ENCODE measurements at regions not wholly inside any gene's neighbourhood (a gene's known extent, or its start where the extent isn't known, plus 50 kb on each side); places are given as distances from the start of the nearest gene placed in this dataset.
"Not testable (repeated sequence)": the region's sequence is repeated elsewhere in the genome, so short reads cannot be mapped to it uniquely, and the experiment has no call there.

GRCh38 chr4:187617113-187617512 is 378.5 kb upstream of the ZFP42 start:
- DNase-seq: no peak

- DNase-seq: no peak
Measured at GRCh38 chr4:187618701-187619281, 376.8 kb upstream of the ZFP42 start.

- DNase-seq: no peak
Measured at GRCh38 chr4:187619319-187619718, 376.3 kb upstream of the ZFP42 start.

GRCh38 chr4:187632260-187632995 is 363.1 kb upstream of the ZFP42 start:
- no peak for DNase-seq

GRCh38 chr4:187633245-187633644 is 362.3 kb upstream of the ZFP42 start:
- DNase-seq: no peak

- DNase-seq: no peak
Measured at GRCh38 chr4:187656959-187657358, 338.6 kb upstream of the ZFP42 start.

- no peak for DNase-seq
Measured at GRCh38 chr4:187663076-187663475, 332.5 kb upstream of the ZFP42 start.

- DNase-seq: no peak
Measured at GRCh38 chr4:187664011-187664410, 331.6 kb upstream of the ZFP42 start.

- no peak for DNase-seq
Measured at GRCh38 chr4:187665086-187665485, 330.5 kb upstream of the ZFP42 start.

GRCh38 chr4:187666034-187666433 is 329.5 kb upstream of the ZFP42 start:
- DNase-seq: no peak

GRCh38 chr4:187666697-187667494 is 328.7 kb upstream of the ZFP42 start:
- DNase-seq: no peak

GRCh38 chr4:187668526-187669082 is 327.0 kb upstream of the ZFP42 start:
- no peak for DNase-seq

GRCh38 chr4:187671521-187671920 is 324.1 kb upstream of the ZFP42 start:
- not testable (repeated sequence) for DNase-seq

GRCh38 chr4:187671958-187672357 is 323.6 kb upstream of the ZFP42 start:
- DNase-seq: not testable (repeated sequence)

GRCh38 chr4:187672526-187672925 is 323.0 kb upstream of the ZFP42 start:
- not testable (repeated sequence) for DNase-seq

- no peak for DNase-seq
Measured at GRCh38 chr4:187679450-187679849, 316.1 kb upstream of the ZFP42 start.

- DNase-seq: no peak
Measured at GRCh38 chr4:187685247-187685646, 310.3 kb upstream of the ZFP42 start.

- no peak for DNase-seq
Measured at GRCh38 chr4:187687697-187688096, 307.9 kb upstream of the ZFP42 start.

GRCh38 chr4:187692626-187693025 is 302.9 kb upstream of the ZFP42 start:
- DNase-seq: no peak

GRCh38 chr4:187695531-187695930 is 300.0 kb upstream of the ZFP42 start:
- not testable (repeated sequence) for DNase-seq

GRCh38 chr4:187711586-187711985 is 284.0 kb upstream of the ZFP42 start:
- DNase-seq: no peak

- DNase-seq: no peak
Measured at GRCh38 chr4:187714957-187715356, 280.6 kb upstream of the ZFP42 start.

GRCh38 chr4:187715466-187715865 is 280.1 kb upstream of the ZFP42 start:
- DNase-seq: no peak

GRCh38 chr4:187724456-187724855 is 271.1 kb upstream of the ZFP42 start:
- DNase-seq: no peak
